Right ventricle myocardium inferior (tissue), 1 donor: ENCODE measurements at regions not wholly inside any gene's neighbourhood (a gene's known extent, or its start where the extent isn't known, plus 50 kb on each side); places are given as distances from the start of the nearest gene placed in this dataset.
"Not testable (repeated sequence)": the region's sequence is repeated elsewhere in the genome, so short reads cannot be mapped to it uniquely, and the experiment has no call there.

Experiments
- ATAC-seq: fragments of 200-7000 bp; cut with Tn5 transposase; one replicate; pipeline ENCODE4 v1.9.1; 2020; ENCODE audit warnings: mild to moderate bottlenecking, moderate library complexity
- DNase-seq: peaks from one replicate; pipeline ENCODE4 v3.0.0; 2021; ENCODE audit errors: missing footprints
- intact Hi-C: fragments of 100-400 bp; cut with DNase I; formaldehyde crosslinking; loops from one replicate; pipeline ENCODE4 v1.11.0; 2022
- donor health status: DM: no; HTN: yes; CAD: no; lungs with severe emphysema.

- ATAC-seq, intact Hi-C loops, DNase-seq: not testable (repeated sequence)
These were observed 172.6 kb downstream of the CEMIP2 start for GRCh38 chr9:71595762-71596161.

- intact Hi-C loops, result no loop called here
These were observed 173.8 kb downstream of the CEMIP2 start for GRCh38 chr9:71594541-71594940.

GRCh38 chr9:71592400-71592799 lies 175.9 kb downstream of the CEMIP2 start:
- intact Hi-C loops, result no loop called here
- no peak for DNase-seq
- no peak for ATAC-seq

More at GRCh38 chr9:71594541-71594940, 173.8 kb downstream of the CEMIP2 start:
- DNase-seq, result no peak
- no peak for ATAC-seq

GRCh38 chr9:71590362-71590761 lies 178.0 kb downstream of the CEMIP2 start:
- intact Hi-C loops, result no loop called here
- no peak for ATAC-seq
- no peak for DNase-seq

GRCh38 chr9:71589612-71590011 lies 178.7 kb downstream of the CEMIP2 start:
- ATAC-seq, result no peak
- DNase-seq, result no peak
- intact Hi-C loops, result no loop called here

GRCh38 chr9:71587576-71588362 lies 180.5 kb downstream of the CEMIP2 start:
- intact Hi-C loops, result no loop called here
- ATAC-seq (no peak), DNase-seq (no peak)

- intact Hi-C loops, result no loop called here
- DNase-seq, result no peak
- no peak for ATAC-seq
These were observed 184.5 kb downstream of the CEMIP2 start for GRCh38 chr9:71583792-71584191.

- intact Hi-C loops, result no loop called here
- DNase-seq (no peak), ATAC-seq (no peak)
These were observed 186.0 kb downstream of the CEMIP2 start for GRCh38 chr9:71582347-71582746.

- DNase-seq (no peak), ATAC-seq (no peak)
- intact Hi-C loops, result no loop called here
These were observed 187.2 kb downstream of the CEMIP2 start for GRCh38 chr9:71581101-71581500.

GRCh38 chr9:71571186-71571585 lies 197.1 kb downstream of the CEMIP2 start:
- no peak for ATAC-seq

GRCh38 chr9:71567890-71568289 lies 200.4 kb downstream of the CEMIP2 start:
- DNase-seq (no peak), ATAC-seq (no peak)
- intact Hi-C loops, result no loop called here

More at GRCh38 chr9:71571186-71571585, 197.1 kb downstream of the CEMIP2 start:
- DNase-seq, result no peak
- intact Hi-C loops, result no loop called here

GRCh38 chr9:71562140-71562539 lies 206.2 kb downstream of the CEMIP2 start:
- DNase-seq, result no peak
- intact Hi-C loops, result no loop called here
- no peak for ATAC-seq

GRCh38 chr9:71557310-71557709 lies 211.0 kb downstream of the CEMIP2 start:
- intact Hi-C loops, result no loop called here
- DNase-seq (no peak), ATAC-seq (no peak)

- ATAC-seq (no peak), DNase-seq (no peak)
- intact Hi-C loops, result no loop called here
These were observed 215.8 kb downstream of the CEMIP2 start for GRCh38 chr9:71552480-71552879.

GRCh38 chr9:71549023-71549422 lies 219.3 kb downstream of the CEMIP2 start:
- DNase-seq (no peak), ATAC-seq (no peak)
- intact Hi-C loops, result no loop called here

GRCh38 chr9:71544464-71544863 lies 223.8 kb downstream of the CEMIP2 start:
- intact Hi-C loops, result no loop called here
- DNase-seq (no peak), ATAC-seq (no peak)

- intact Hi-C loops, result no loop called here
These were observed 226.9 kb downstream of the CEMIP2 start for GRCh38 chr9:71541436-71541835.

GRCh38 chr9:71524996-71525580 lies 243.2 kb downstream of the CEMIP2 start:
- intact Hi-C loops, result no loop called here
- DNase-seq (peak; percentile 46), ATAC-seq (no peak)

More at GRCh38 chr9:71541436-71541835, 226.9 kb downstream of the CEMIP2 start:
- ATAC-seq (no peak), DNase-seq (no peak)

GRCh38 chr9:71524516-71524915 lies 243.8 kb downstream of the CEMIP2 start:
- intact Hi-C loops, result no loop called here

GRCh38 chr9:71521132-71521531 lies 247.2 kb downstream of the CEMIP2 start:
- intact Hi-C loops, result no loop called here
- no peak for ATAC-seq
- no peak for DNase-seq

More at GRCh38 chr9:71524516-71524915, 243.8 kb downstream of the CEMIP2 start:
- ATAC-seq (no peak), DNase-seq (no peak)
